Thyroid gland (tissue), 4 donors: ENCODE measurements at regions not wholly inside any gene's neighbourhood (a gene's known extent, or its start where the extent isn't known, plus 50 kb on each side); places are given as distances from the start of the nearest gene placed in this dataset.

Experiments
- DNase-seq, 2 donors: peaks; one replicate each; pipeline ENCODE4 v3.0.0-alpha.2; 2019
- H3K27ac ChIP-seq, 3 donors: fragments of 200-600 bp; sonication (generic); 1 replicate in 2 of 3; 2 replicates in 1 of 3; pipeline ENCODE4 v1.5.1; 2016 to 2019; ENCODE audit warnings: mild to moderate bottlenecking in 1 of 3, moderate library complexity in 1 of 3
- H3K27me3 ChIP-seq: fragments of 200-600 bp; sonication (generic); one replicate; pipeline ENCODE4 v1.5.1; 2019
- H3K36me3 ChIP-seq, 2 donors: fragments of 200-600 bp; sonication (generic); one replicate each; pipeline ENCODE4 v1.5.1; 2016 to 2019
- H3K4me1 ChIP-seq, 2 donors: fragments of 200-600 bp; sonication (generic); one replicate each; pipeline ENCODE4 v1.5.1; 2017 to 2019
- H3K4me3 ChIP-seq, 3 donors: fragments of 200-600 bp; sonication (generic); replicated peaks in 1 of 3; 1 replicate in 2 of 3; 2 replicates in 1 of 3; pipeline ENCODE4 v1.5.1; 2016; ENCODE audit warnings: mild to moderate bottlenecking in 1 of 3
- H3K9me3 ChIP-seq: fragments of 200-600 bp; sonication (generic); one replicate; pipeline ENCODE4 v1.5.1; 2017
- POLR2A ChIP-seq, 2 donors: fragments of 450-650 bp; IDR thresholded peaks; one replicate each; pipeline ENCODE4 v1.6.1; 2017; ENCODE audit warnings: antibody characterized with exemption in 2 of 2, mild to moderate bottlenecking in 2 of 2, moderate library complexity in 1 of 2
- WGBS, 2 donors: methylation state at CpG; one replicate each; pipeline ENCODE4 v1.1.5; 2017; 5-methylcytosine and 5-hydroxymethylcytosine counted together
- intact Hi-C: fragments of 100-400 bp; cut with DNase I; formaldehyde crosslinking; loops from one replicate; pipeline ENCODE4 v1.15.1; 2023
- TF ChIP-seq, protein P1 (sequence below), 6 experiments: fragments of 200-600 bp in 3 of 6; fragments of 450-650 bp in 3 of 6; sonication (generic) in 3 of 6; IDR thresholded peaks; one replicate each; pipeline ENCODE4 v1.5.1; 2016 to 2019; ENCODE audit warnings: antibody characterized with exemption in 6 of 6, mild to moderate bottlenecking in 2 of 6, inconsistent platforms in 1 of 6, moderate library complexity in 1 of 6

DNA sequence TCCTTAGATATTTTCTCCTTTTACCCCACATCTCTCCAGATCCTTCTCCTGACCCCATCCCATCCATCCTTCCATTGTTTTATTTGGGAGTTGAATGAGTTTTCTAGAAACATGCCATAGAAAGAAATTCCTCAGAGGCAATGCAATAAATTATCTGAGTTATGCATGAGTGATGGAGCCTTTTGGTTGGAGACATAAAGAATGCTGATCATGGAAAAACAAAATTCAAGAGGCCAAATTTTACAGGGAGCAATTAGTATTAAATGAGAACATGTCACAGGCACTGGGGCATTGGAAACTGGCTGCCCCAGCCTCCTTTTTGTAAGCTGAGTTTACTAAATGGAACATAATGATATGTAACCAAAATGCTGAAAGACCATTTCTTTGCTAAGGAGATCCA lies 74.2 kb upstream of the LCLAT1 start:
- Histone ChIP-seq H3K36me3 (no peaks in the 10 kb centered on the region), H3K27me3 (no peaks in the 10 kb centered on the region), H3K4me1 (peaks cover 5 to 14% of the 10 kb centered on the region in 2 donors), H3K9me3 (no peaks in the 10 kb centered on the region), H3K27ac (peak overlapping the region in 2 of 3 donors; percentile 1 to 18), H3K4me3 (no peak overlapping the region)
- no peak for TF ChIP-seq POLR2A (IDR thresholded peaks at IDR 0.05)
- TF ChIP-seq, protein P1, sequence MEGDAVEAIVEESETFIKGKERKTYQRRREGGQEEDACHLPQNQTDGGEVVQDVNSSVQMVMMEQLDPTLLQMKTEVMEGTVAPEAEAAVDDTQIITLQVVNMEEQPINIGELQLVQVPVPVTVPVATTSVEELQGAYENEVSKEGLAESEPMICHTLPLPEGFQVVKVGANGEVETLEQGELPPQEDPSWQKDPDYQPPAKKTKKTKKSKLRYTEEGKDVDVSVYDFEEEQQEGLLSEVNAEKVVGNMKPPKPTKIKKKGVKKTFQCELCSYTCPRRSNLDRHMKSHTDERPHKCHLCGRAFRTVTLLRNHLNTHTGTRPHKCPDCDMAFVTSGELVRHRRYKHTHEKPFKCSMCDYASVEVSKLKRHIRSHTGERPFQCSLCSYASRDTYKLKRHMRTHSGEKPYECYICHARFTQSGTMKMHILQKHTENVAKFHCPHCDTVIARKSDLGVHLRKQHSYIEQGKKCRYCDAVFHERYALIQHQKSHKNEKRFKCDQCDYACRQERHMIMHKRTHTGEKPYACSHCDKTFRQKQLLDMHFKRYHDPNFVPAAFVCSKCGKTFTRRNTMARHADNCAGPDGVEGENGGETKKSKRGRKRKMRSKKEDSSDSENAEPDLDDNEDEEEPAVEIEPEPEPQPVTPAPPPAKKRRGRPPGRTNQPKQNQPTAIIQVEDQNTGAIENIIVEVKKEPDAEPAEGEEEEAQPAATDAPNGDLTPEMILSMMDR (IDR thresholded peaks at IDR 0.05), result no peak
- DNase-seq, result no peak
- intact Hi-C loops, result no loop called here

DNA sequence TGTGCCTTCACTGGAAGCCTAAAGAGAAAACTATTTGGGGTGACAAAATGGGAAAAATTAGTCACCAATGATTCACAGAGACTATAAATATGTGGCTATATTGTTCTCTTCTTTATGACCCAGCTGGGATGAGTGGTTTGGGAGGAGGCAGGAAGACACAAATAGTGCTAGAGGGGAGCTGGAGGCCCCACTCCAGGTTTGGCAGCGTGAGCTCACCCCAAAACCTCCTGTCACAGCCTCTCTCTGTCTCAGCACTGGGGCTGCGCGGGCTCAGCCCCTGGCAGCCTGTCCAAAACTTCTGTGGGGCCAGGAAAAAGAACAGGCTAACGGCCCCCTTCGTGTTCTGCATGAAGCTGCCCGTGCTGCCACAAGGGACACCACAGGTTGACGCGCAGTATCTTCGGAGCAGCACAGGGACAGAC lies 73.2 kb upstream of the LCLAT1 start:
- TF ChIP-seq, protein P1 (IDR thresholded peaks at IDR 0.05), result no peak
- no peak for TF ChIP-seq POLR2A (IDR thresholded peaks at IDR 0.05)
- H3K27me3 ChIP-seq, result no peaks in the 10 kb centered on the region
- 89 to 91% methylated on average over 6 to 9 of the region's 9 CpGs for WGBS, 2 donors
- H3K4me1 ChIP-seq, result peaks cover 0 to 11% of the 10 kb centered on the region in 2 donors
- intact Hi-C loops, result no loop called here
- H3K27ac ChIP-seq, result no peak overlapping the region
- H3K36me3 ChIP-seq, result no peaks in the 10 kb centered on the region
- no peak overlapping the region for H3K4me3 ChIP-seq
- DNase-seq, result no peak
- H3K9me3 ChIP-seq, result no peaks in the 10 kb centered on the region

- 89 to 93% methylated on average over 2 of the region's 2 CpGs for WGBS, 2 donors
- Histone ChIP-seq H3K4me3 (no peak overlapping the region), H3K36me3 (no peaks in the 10 kb centered on the region), H3K9me3 (no peaks in the 10 kb centered on the region), H3K27me3 (no peaks in the 10 kb centered on the region), H3K4me1 (peaks cover 0 to 15% of the 10 kb centered on the region in 2 donors), H3K27ac (no peak overlapping the region)
- intact Hi-C loops, result no loop called here
- DNase-seq, result no peak
- TF ChIP-seq, protein P1 (IDR thresholded peaks at IDR 0.05), result no peak
- no peak for TF ChIP-seq POLR2A (IDR thresholded peaks at IDR 0.05)
Observed at GRCh38 chr2:30374380-30374779, 72.7 kb upstream of the LCLAT1 start.

- H3K27me3 ChIP-seq, result no peaks in the 10 kb centered on the region
- H3K4me1 ChIP-seq, result peaks cover 0 to 20% of the 10 kb centered on the region in 2 donors
- intact Hi-C loops, result no loop called here
- H3K4me3 ChIP-seq, result no peak overlapping the region
- no peaks in the 10 kb centered on the region for H3K36me3 ChIP-seq
- H3K9me3 ChIP-seq, result no peaks in the 10 kb centered on the region
- TF ChIP-seq, protein P1 (IDR thresholded peaks at IDR 0.05), result no peak
- TF ChIP-seq POLR2A (IDR thresholded peaks at IDR 0.05), result no peak
- no peak overlapping the region for H3K27ac ChIP-seq
- DNase-seq, result no peak
Observed at GRCh38 chr2:30375915-30376314, 71.1 kb upstream of the LCLAT1 start.

DNA sequence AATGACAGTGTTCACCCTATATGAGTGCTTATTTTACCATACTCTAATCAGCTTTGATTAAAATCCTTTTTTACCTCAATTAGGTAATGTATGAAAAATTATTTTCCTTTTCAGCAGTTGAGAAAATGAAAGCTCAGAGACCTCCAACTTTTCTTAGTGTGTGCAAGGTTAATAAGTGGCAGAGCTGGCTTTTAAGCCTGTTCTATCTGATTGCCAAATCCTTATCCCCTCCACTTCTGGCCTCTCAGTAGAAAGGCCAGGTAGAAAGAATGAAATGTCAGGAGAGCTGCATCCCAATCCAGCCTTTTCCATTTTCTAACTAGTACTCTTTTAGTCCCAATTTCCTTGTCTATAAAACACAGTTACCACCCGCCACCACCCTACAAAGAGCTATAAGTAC lies 67.6 kb upstream of the LCLAT1 start:
- Histone ChIP-seq H3K9me3 (no peaks in the 10 kb centered on the region), H3K36me3 (no peaks in the 10 kb centered on the region), H3K27ac (peak overlapping the region in 1 of 3 donors; percentile 5), H3K4me3 (no peak overlapping the region), H3K4me1 (peaks cover 4 to 27% of the 10 kb centered on the region in 2 donors), H3K27me3 (no peaks in the 10 kb centered on the region)
- TF ChIP-seq POLR2A (IDR thresholded peaks at IDR 0.05), result no peak
- TF ChIP-seq, protein P1 (IDR thresholded peaks at IDR 0.05), result no peak
- DNase-seq, result no peak
- WGBS, 2 donors, result 100% methylated on average over 1 of the region's 1 CpG
- intact Hi-C loops, result no loop called here
